ENCODE measurements at regions not wholly inside any gene's neighbourhood (a gene's known extent, or its start where the extent isn't known, plus 50 kb on each side); places are given as distances from the start of the nearest gene placed in this dataset.

GRCh38 chr2:2570360-2570759, 239.3 kb upstream of the MYT1L start:
- no peak overlapping the region for H3K4me3 Mint-ChIP-seq
- no peak overlapping the region for H3K27ac Mint-ChIP-seq
- no peaks in the 10 kb centered on the region for H3K27me3 Mint-ChIP-seq
- H3K4me1 Mint-ChIP-seq, result no peaks in the 10 kb centered on the region
- H3K36me3 Mint-ChIP-seq, result no peaks in the 10 kb centered on the region
- H3K9me3 Mint-ChIP-seq, result no peaks in the 10 kb centered on the region

GRCh38 chr2:2569836-2570235, 238.8 kb upstream of the MYT1L start:
- Mint-ChIP-seq H3K4me1 (no peaks in the 10 kb centered on the region), H3K27ac (no peak overlapping the region), H3K4me3 (no peak overlapping the region), H3K9me3 (no peaks in the 10 kb centered on the region), H3K36me3 (no peaks in the 10 kb centered on the region), H3K27me3 (no peaks in the 10 kb centered on the region)

- no peaks in the 10 kb centered on the region for H3K4me1 Mint-ChIP-seq
- no peaks in the 10 kb centered on the region for H3K9me3 Mint-ChIP-seq
- H3K36me3 Mint-ChIP-seq, result no peaks in the 10 kb centered on the region
- no peak overlapping the region for H3K4me3 Mint-ChIP-seq
- no peaks in the 10 kb centered on the region for H3K27me3 Mint-ChIP-seq
- H3K27ac Mint-ChIP-seq, result no peak overlapping the region
These were observed 238.2 kb upstream of the MYT1L start for GRCh38 chr2:2569306-2569705.

GRCh38 chr2:2568411-2568810, 237.3 kb upstream of the MYT1L start:
- H3K27ac Mint-ChIP-seq, result no peak overlapping the region

GRCh38 chr2:2567776-2568175, 236.7 kb upstream of the MYT1L start:
- H3K9me3 Mint-ChIP-seq, result no peaks in the 10 kb centered on the region
- no peak overlapping the region for H3K4me3 Mint-ChIP-seq
- no peaks in the 10 kb centered on the region for H3K4me1 Mint-ChIP-seq
- H3K27ac Mint-ChIP-seq, result no peak overlapping the region
- H3K27me3 Mint-ChIP-seq, result no peaks in the 10 kb centered on the region
- H3K36me3 Mint-ChIP-seq, result no peaks in the 10 kb centered on the region

More at GRCh38 chr2:2568411-2568810, 237.3 kb upstream of the MYT1L start:
- Mint-ChIP-seq H3K4me1 (no peaks in the 10 kb centered on the region), H3K36me3 (no peaks in the 10 kb centered on the region), H3K4me3 (no peak overlapping the region), H3K27me3 (no peaks in the 10 kb centered on the region), H3K9me3 (no peaks in the 10 kb centered on the region)

- H3K36me3 Mint-ChIP-seq, result no peaks in the 10 kb centered on the region
- H3K9me3 Mint-ChIP-seq, result no peaks in the 10 kb centered on the region
- H3K4me1 Mint-ChIP-seq, result no peaks in the 10 kb centered on the region
- H3K27ac Mint-ChIP-seq, result no peak overlapping the region
- H3K27me3 Mint-ChIP-seq, result no peaks in the 10 kb centered on the region
- H3K4me3 Mint-ChIP-seq, result no peak overlapping the region
These were observed 235.6 kb upstream of the MYT1L start for GRCh38 chr2:2566396-2567323.

GRCh38 chr2:2565671-2566070, 234.6 kb upstream of the MYT1L start:
- H3K36me3 Mint-ChIP-seq, result no peaks in the 10 kb centered on the region
- H3K27me3 Mint-ChIP-seq, result no peaks in the 10 kb centered on the region
- H3K4me1 Mint-ChIP-seq, result no peaks in the 10 kb centered on the region
- no peak overlapping the region for H3K4me3 Mint-ChIP-seq
- no peak overlapping the region for H3K27ac Mint-ChIP-seq
- H3K9me3 Mint-ChIP-seq, result no peaks in the 10 kb centered on the region

GRCh38 chr2:2564300-2565078, 233.4 kb upstream of the MYT1L start:
- Mint-ChIP-seq H3K4me1 (no peaks in the 10 kb centered on the region), H3K9me3 (no peaks in the 10 kb centered on the region), H3K27me3 (no peaks in the 10 kb centered on the region), H3K36me3 (no peaks in the 10 kb centered on the region), H3K4me3 (no peak overlapping the region), H3K27ac (no peak overlapping the region)

GRCh38 chr2:2563309-2563860, 232.3 kb upstream of the MYT1L start:
- peaks cover 1% of the 10 kb centered on the region for H3K27me3 Mint-ChIP-seq
- H3K36me3 Mint-ChIP-seq, result no peaks in the 10 kb centered on the region
- H3K9me3 Mint-ChIP-seq, result no peaks in the 10 kb centered on the region
- no peaks in the 10 kb centered on the region for H3K4me1 Mint-ChIP-seq
- no peak overlapping the region for H3K4me3 Mint-ChIP-seq
- no peak overlapping the region for H3K27ac Mint-ChIP-seq

GRCh38 chr2:2562867-2563266, 231.8 kb upstream of the MYT1L start:
- Mint-ChIP-seq H3K36me3 (no peaks in the 10 kb centered on the region), H3K9me3 (no peaks in the 10 kb centered on the region), H3K4me1 (no peaks in the 10 kb centered on the region), H3K27me3 (peaks cover 1% of the 10 kb centered on the region), H3K4me3 (no peak overlapping the region), H3K27ac (no peak overlapping the region)

GRCh38 chr2:2561346-2562095, 230.4 kb upstream of the MYT1L start:
- Mint-ChIP-seq H3K4me3 (no peak overlapping the region), H3K4me1 (no peaks in the 10 kb centered on the region), H3K27me3 (peaks cover 4% of the 10 kb centered on the region), H3K36me3 (no peaks in the 10 kb centered on the region), H3K27ac (no peak overlapping the region), H3K9me3 (peaks cover 3% of the 10 kb centered on the region)

- Mint-ChIP-seq H3K27ac (no peak overlapping the region), H3K4me1 (no peaks in the 10 kb centered on the region), H3K27me3 (peaks cover 4% of the 10 kb centered on the region), H3K4me3 (no peak overlapping the region), H3K36me3 (no peaks in the 10 kb centered on the region), H3K9me3 (peaks cover 8% of the 10 kb centered on the region)
These were observed 229.4 kb upstream of the MYT1L start for GRCh38 chr2:2560374-2561015.

GRCh38 chr2:2558476-2558875, 227.4 kb upstream of the MYT1L start:
- Mint-ChIP-seq H3K4me3 (no peak overlapping the region), H3K9me3 (peaks cover 10% of the 10 kb centered on the region), H3K36me3 (no peaks in the 10 kb centered on the region), H3K27ac (no peak overlapping the region), H3K4me1 (no peaks in the 10 kb centered on the region), H3K27me3 (peaks cover 4% of the 10 kb centered on the region)

GRCh38 chr2:2557475-2557874, 226.4 kb upstream of the MYT1L start:
- Mint-ChIP-seq H3K4me1 (no peaks in the 10 kb centered on the region), H3K36me3 (peaks cover 4% of the 10 kb centered on the region), H3K27me3 (peaks cover 4% of the 10 kb centered on the region), H3K9me3 (peaks cover 17% of the 10 kb centered on the region), H3K27ac (no peak overlapping the region), H3K4me3 (no peak overlapping the region)

GRCh38 chr2:2550856-2551255, 219.8 kb upstream of the MYT1L start:
- Mint-ChIP-seq H3K4me3 (no peak overlapping the region), H3K27ac (no peak overlapping the region), H3K4me1 (no peaks in the 10 kb centered on the region), H3K9me3 (peaks cover 12% of the 10 kb centered on the region), H3K27me3 (no peaks in the 10 kb centered on the region), H3K36me3 (peaks cover 7% of the 10 kb centered on the region)
